ENCODE measurements at regions not wholly inside any gene's neighbourhood (a gene's known extent, or its start where the extent isn't known, plus 50 kb on each side); places are given as distances from the start of the nearest gene placed in this dataset.

- DNase-seq: no peak
- H3K9me3 Mint-ChIP-seq: peaks cover 0 to 17% (median 4%) of the 10 kb centered on the region in 9 donors
- POLR2A ChIA-PET: no interaction called here
- ATAC-seq: no peak
- no peak overlapping the region for H3K27ac Mint-ChIP-seq
- peaks cover 0 to 5% (median 0%) of the 10 kb centered on the region in 3 donors for H3K36me3 Mint-ChIP-seq
- H3K4me3 Mint-ChIP-seq: no peak overlapping the region
- peaks cover 0 to 1% (median 0%) of the 10 kb centered on the region in 5 donors for H3K27me3 Mint-ChIP-seq
- H3K4me1 Mint-ChIP-seq: no peaks in the 10 kb centered on the region
These were observed 460.9 kb upstream of the CNTNAP2 start for GRCh38 chr7:145655666-145656065.

DNA sequence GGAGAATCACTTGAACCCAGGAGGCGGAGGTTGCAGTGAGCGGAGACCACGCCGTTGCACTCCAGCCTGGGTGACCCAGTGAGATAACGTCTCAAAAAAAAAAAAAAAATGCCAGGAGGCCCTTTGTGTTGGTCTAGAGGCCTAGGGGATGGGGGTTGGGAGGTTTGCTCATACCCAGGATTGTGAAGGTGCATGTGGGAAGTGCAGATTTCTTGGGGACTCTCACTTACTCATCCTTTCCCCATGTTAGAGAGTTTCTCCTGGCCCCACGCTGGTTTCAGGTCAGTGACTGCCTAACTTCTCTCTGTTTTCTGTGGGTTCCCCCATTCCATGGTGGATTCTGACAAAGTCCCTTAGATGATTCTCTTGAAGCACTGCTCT lies 471.5 kb upstream of the CNTNAP2 start:
- POLR2A ChIA-PET: no interaction called here
- Mint-ChIP-seq H3K27ac (no peak overlapping the region), H3K9me3 (peaks cover 3 to 29% (median 15%) of the 10 kb centered on the region in 9 donors)

DNA sequence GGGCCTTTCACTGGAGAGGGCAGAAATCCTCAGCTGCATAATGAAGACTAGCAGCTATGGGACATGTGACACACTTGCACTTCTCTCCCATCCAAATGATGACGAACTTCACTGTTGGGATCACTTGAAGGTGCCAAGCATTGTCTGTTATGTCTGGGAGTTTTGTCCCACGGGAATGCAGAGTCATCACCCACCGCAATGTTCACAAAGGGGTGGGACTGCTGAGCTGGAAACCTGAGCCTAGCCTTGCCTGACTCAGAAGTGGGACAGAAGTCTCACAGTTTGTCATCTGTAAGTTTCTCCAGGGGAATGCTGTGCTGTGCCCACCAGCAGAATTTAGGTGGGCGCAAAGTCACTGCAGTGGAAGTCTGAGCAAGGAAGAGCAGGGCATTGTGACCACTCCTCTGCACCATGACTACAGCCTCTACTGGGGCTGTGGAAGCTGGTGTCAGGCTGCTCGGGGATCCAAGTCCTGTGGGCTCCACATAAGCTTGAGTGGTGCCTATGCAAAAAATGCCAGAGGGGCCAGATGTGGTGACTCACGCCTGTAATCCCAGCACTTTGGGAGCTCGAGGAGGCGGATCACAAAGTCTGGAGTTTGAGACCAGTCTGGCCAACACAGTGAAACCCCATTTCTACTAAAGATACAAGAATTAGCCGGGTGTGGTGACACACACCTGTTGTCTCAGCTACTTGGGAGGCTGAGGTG lies 472.0 kb upstream of the CNTNAP2 start:
- DNase-seq (no peak), ATAC-seq (no peak)
- Mint-ChIP-seq H3K4me1 (no peaks in the 10 kb centered on the region), H3K4me3 (no peak overlapping the region), H3K9me3 (peaks cover 3 to 34% (median 15%) of the 10 kb centered on the region in 9 donors), H3K36me3 (no peaks in the 10 kb centered on the region), H3K27ac (no peak overlapping the region), H3K27me3 (no peaks in the 10 kb centered on the region)
- POLR2A ChIA-PET: no interaction called here

More for the DNA sequence above, 471.5 kb upstream of the CNTNAP2 start:
- ATAC-seq: no peak
- no peak for DNase-seq
- Mint-ChIP-seq H3K27me3 (no peaks in the 10 kb centered on the region), H3K4me3 (no peak overlapping the region), H3K4me1 (no peaks in the 10 kb centered on the region), H3K36me3 (no peaks in the 10 kb centered on the region)

DNA sequence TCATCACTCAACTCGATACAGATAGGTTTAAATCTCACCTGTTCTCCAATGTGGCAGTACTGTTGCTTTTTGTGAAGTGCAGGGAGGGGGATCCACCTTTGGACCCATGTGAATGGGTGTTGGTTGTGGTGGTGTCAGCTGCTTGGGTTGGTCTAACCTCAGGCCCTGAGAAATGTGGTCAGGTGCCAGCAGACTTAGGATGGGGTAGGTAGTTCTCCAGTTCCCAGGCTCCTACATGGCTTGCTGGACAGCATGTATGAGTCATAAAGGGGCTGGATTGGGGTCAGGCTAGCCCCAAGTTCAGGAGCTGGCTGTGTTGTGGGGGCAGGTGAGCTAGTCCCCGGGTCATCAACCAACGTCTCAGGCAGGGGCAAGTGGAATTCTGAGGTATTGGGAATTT lies 472.6 kb upstream of the CNTNAP2 start:
- DNase-seq (no peak), ATAC-seq (no peak)
- POLR2A ChIA-PET: no interaction called here
- Mint-ChIP-seq H3K27ac (no peak overlapping the region), H3K27me3 (no peaks in the 10 kb centered on the region), H3K36me3 (no peaks in the 10 kb centered on the region), H3K9me3 (peaks cover 5 to 34% (median 15%) of the 10 kb centered on the region in 9 donors), H3K4me3 (no peak overlapping the region), H3K4me1 (no peaks in the 10 kb centered on the region)

- ATAC-seq (no peak), DNase-seq (no peak)
- POLR2A ChIA-PET: no interaction called here
- Mint-ChIP-seq H3K4me3 (no peak overlapping the region), H3K27me3 (no peaks in the 10 kb centered on the region), H3K9me3 (peaks cover 0 to 11% (median 2%) of the 10 kb centered on the region in 9 donors), H3K27ac (no peak overlapping the region), H3K36me3 (no peaks in the 10 kb centered on the region), H3K4me1 (no peaks in the 10 kb centered on the region)
These were observed 483.1 kb upstream of the CNTNAP2 start for GRCh38 chr7:145633513-145633912.

GRCh38 chr7:145624618-145625017 lies 492.0 kb upstream of the CNTNAP2 start:
- no peak overlapping the region for H3K27ac Mint-ChIP-seq
- DNase-seq: no peak
- ATAC-seq: no peak
- no peak overlapping the region for H3K4me3 Mint-ChIP-seq
- POLR2A ChIA-PET: no interaction called here
- H3K27me3 Mint-ChIP-seq: no peaks in the 10 kb centered on the region
- H3K4me1 Mint-ChIP-seq: no peaks in the 10 kb centered on the region
- H3K36me3 Mint-ChIP-seq: no peaks in the 10 kb centered on the region
- peaks cover 0 to 16% (median 0%) of the 10 kb centered on the region in 9 donors for H3K9me3 Mint-ChIP-seq

GRCh38 chr7:145605963-145606362 lies 510.6 kb upstream of the CNTNAP2 start:
- no peaks in the 10 kb centered on the region for H3K4me1 Mint-ChIP-seq
- H3K27me3 Mint-ChIP-seq: no peaks in the 10 kb centered on the region
- H3K4me3 Mint-ChIP-seq: no peak overlapping the region
- DNase-seq (no peak), ATAC-seq (no peak)
- no peak overlapping the region for H3K27ac Mint-ChIP-seq
- POLR2A ChIA-PET: no interaction called here
- peaks cover 0 to 38% (median 13%) of the 10 kb centered on the region in 9 donors for H3K9me3 Mint-ChIP-seq
- peaks cover 0 to 10% (median 0%) of the 10 kb centered on the region in 3 donors for H3K36me3 Mint-ChIP-seq

DNA sequence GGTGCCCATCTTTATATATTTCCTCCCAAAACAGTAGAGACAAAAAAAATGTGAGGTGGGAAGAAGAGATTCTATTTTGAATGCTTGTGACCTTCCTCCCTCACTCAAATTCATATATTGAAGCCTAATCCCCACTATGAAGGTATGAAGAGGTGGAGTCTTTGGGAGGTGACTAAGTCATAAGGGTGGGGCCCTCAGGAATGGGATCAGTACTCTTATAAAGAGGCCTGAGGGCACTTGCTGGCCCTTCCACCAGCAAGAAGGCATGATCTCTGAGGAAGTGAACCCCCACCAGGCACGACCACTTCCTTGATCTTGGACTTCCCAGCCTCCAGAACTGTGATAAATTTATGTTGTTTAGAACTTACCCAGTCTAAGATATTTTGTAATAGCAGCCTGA lies 517.2 kb upstream of the CNTNAP2 start:
- H3K4me1 Mint-ChIP-seq: no peaks in the 10 kb centered on the region
- H3K27me3 Mint-ChIP-seq: no peaks in the 10 kb centered on the region
- no peak overlapping the region for H3K27ac Mint-ChIP-seq
- POLR2A ChIA-PET: no interaction called here
- ATAC-seq (no peak), DNase-seq (no peak)
- H3K4me3 Mint-ChIP-seq: no peak overlapping the region
- H3K9me3 Mint-ChIP-seq: peaks cover 2 to 26% (median 9%) of the 10 kb centered on the region in 9 donors
- H3K36me3 Mint-ChIP-seq: peaks cover 0 to 6% (median 0%) of the 10 kb centered on the region in 3 donors

DNA sequence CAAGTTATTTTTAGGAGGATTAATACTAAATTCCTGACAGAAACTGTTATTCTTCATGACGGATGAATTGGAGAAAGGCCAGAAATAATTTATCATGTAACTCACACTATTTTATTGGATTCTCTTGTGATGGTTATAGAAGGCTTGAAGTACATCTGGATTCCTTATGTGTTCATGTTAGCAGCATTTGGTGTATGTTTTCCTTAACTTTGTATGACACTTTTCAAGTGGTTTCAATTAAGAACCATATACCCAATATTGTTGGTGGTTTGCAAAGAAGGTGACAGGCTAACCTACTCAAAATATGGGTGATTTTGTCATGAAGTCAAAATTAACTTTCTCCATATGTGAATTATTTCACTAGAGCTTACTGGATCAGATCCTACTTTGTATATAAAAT lies 532.2 kb upstream of the CNTNAP2 start:
- POLR2A ChIA-PET: no interaction called here
- no peaks in the 10 kb centered on the region for H3K4me1 Mint-ChIP-seq
- DNase-seq (no peak), ATAC-seq (no peak)
- no peaks in the 10 kb centered on the region for H3K36me3 Mint-ChIP-seq
- no peak overlapping the region for H3K27ac Mint-ChIP-seq
- H3K9me3 Mint-ChIP-seq: peaks cover 0 to 10% (median 6%) of the 10 kb centered on the region in 9 donors
- no peaks in the 10 kb centered on the region for H3K27me3 Mint-ChIP-seq
- no peak overlapping the region for H3K4me3 Mint-ChIP-seq

GRCh38 chr7:145582742-145583303 lies 533.8 kb upstream of the CNTNAP2 start:
- no peak overlapping the region for H3K27ac Mint-ChIP-seq
- H3K4me3 Mint-ChIP-seq: no peak overlapping the region
- H3K4me1 Mint-ChIP-seq: no peaks in the 10 kb centered on the region
- no peak for DNase-seq
- H3K27me3 Mint-ChIP-seq: no peaks in the 10 kb centered on the region
- no peaks in the 10 kb centered on the region for H3K36me3 Mint-ChIP-seq
- no peak for ATAC-seq
- POLR2A ChIA-PET: no interaction called here
- peaks cover 0 to 15% (median 5%) of the 10 kb centered on the region in 9 donors for H3K9me3 Mint-ChIP-seq

GRCh38 chr7:145557805-145558204 lies 558.8 kb upstream of the CNTNAP2 start:
- Mint-ChIP-seq H3K27me3 (no peaks in the 10 kb centered on the region), H3K27ac (no peak overlapping the region), H3K9me3 (peaks cover 0 to 21% (median 5%) of the 10 kb centered on the region in 9 donors), H3K4me3 (no peak overlapping the region), H3K36me3 (no peaks in the 10 kb centered on the region), H3K4me1 (no peaks in the 10 kb centered on the region)
- ATAC-seq: no peak
- POLR2A ChIA-PET: no interaction called here
- DNase-seq: no peak

GRCh38 chr7:145543242-145543641 lies 573.4 kb upstream of the CNTNAP2 start:
- POLR2A ChIA-PET: no interaction called here
- Mint-ChIP-seq H3K4me1 (no peaks in the 10 kb centered on the region), H3K4me3 (no peak overlapping the region), H3K36me3 (no peaks in the 10 kb centered on the region), H3K9me3 (peaks cover 0 to 13% (median 3%) of the 10 kb centered on the region in 9 donors), H3K27me3 (no peaks in the 10 kb centered on the region), H3K27ac (no peak overlapping the region)
- no peak for DNase-seq
- ATAC-seq: no peak

DNA sequence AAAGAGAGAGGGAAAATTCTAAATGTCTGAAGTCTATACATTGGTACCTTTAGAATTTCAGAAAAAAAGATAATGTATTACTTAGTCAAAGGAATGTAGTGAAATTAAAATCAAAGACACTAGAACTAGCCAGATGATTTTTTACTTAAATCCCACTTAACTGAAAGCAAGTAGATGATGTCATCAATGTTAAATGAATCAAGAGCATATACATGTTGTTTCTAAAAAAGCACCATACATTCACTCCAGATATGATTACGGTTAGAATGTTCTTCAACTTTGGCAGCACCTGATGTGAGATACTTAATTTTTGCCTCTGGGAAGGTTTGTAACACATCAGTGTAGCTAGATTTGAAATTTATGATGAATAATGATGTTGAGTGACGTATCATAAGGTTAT lies 576.7 kb upstream of the CNTNAP2 start:
- ATAC-seq (no peak), DNase-seq (no peak)
- POLR2A ChIA-PET: no interaction called here
- H3K27me3 Mint-ChIP-seq: no peaks in the 10 kb centered on the region
- H3K4me3 Mint-ChIP-seq: no peak overlapping the region
- H3K9me3 Mint-ChIP-seq: peaks cover 0 to 9% (median 3%) of the 10 kb centered on the region in 9 donors
- H3K4me1 Mint-ChIP-seq: no peaks in the 10 kb centered on the region
- no peaks in the 10 kb centered on the region for H3K36me3 Mint-ChIP-seq
- H3K27ac Mint-ChIP-seq: no peak overlapping the region

DNA sequence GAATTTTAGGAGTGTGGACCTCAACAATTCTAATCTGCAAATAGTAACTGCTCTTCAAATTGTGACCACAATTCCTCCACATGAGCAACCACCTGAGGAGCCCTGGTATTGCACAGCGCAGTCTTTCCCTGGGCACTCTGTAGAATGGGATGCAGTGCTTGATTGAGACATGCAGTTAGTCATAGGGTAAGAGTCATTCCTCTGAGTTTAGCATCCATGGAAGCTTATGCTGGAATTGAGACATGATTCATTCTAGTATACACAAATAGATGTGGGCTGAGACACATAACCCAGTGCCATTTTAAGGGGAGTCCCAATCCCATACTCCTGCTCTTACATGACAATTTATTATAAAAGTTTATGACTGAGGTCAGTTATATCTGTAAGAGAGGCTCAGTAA lies 582.3 kb upstream of the CNTNAP2 start:
- ATAC-seq (no peak), DNase-seq (no peak)
- POLR2A ChIA-PET: no interaction called here
- Mint-ChIP-seq H3K36me3 (no peaks in the 10 kb centered on the region), H3K27me3 (no peaks in the 10 kb centered on the region), H3K27ac (no peak overlapping the region), H3K4me1 (no peaks in the 10 kb centered on the region), H3K9me3 (peaks cover 0 to 11% (median 2%) of the 10 kb centered on the region in 9 donors), H3K4me3 (no peak overlapping the region)
